GM12891 (cell line): ENCODE measurements at regions not wholly inside any gene's neighbourhood (a gene's known extent, or its start where the extent isn't known, plus 50 kb on each side); places are given as distances from the start of the nearest gene placed in this dataset.

Experiments used
- DNase-seq: peaks from one replicate; pipeline ENCODE4 v3.0.0; 2011; ENCODE audit warnings: low spot score; ENCODE audit not compliant: insufficient read length
- FAIRE-seq: peaks from 2 replicates; lab custom pipeline; 2011; peaks lifted over from hg19 to GRCh38; lab: Jason Lieb, UNC
- PAX5 ChIP-seq: IDR thresholded peaks from 2 replicates; pipeline ENCODE4 v1.6.1; 2011; ENCODE audit warnings: low read length, moderate library complexity, mild to moderate bottlenecking; ENCODE audit not compliant: insufficient read depth, severe bottlenecking
- POLR2A ChIP-seq: IDR thresholded peaks from 2 replicates; pipeline ENCODE4 v1.6.1; 2011; ENCODE audit warnings: low read depth, low read length, control low read depth
- POLR2AphosphoS5 ChIP-seq: IDR thresholded peaks from 2 replicates; pipeline ENCODE4 v1.6.1; 2011; ENCODE audit warnings: low read depth, low read length, control low read depth
- POU2F2 ChIP-seq: IDR thresholded peaks from 2 replicates; pipeline ENCODE4 v1.6.1; 2011; ENCODE audit warnings: low read depth, mild to moderate bottlenecking, control low read depth, low read length, moderate library complexity
- SPI1 ChIP-seq: IDR thresholded peaks from 2 replicates; pipeline ENCODE4 v1.6.1; 2011; ENCODE audit warnings: low read depth, low read length, control low read depth
- TAF1 ChIP-seq: IDR thresholded peaks from 2 replicates; pipeline ENCODE4 v1.6.1; 2011; ENCODE audit warnings: low read depth, low read length, control low read depth

- no peak for DNase-seq
- no peak for TF ChIP-seq POLR2A
- TF ChIP-seq POLR2AphosphoS5, result no peak
- no peak for TF ChIP-seq TAF1
- no peak for TF ChIP-seq PAX5
- no peak for TF ChIP-seq POU2F2
- TF ChIP-seq SPI1, result no peak
- no peak for FAIRE-seq
Measured at GRCh38 chr12:126083926-126084325, 1018.7 kb downstream of the AACS start.

- FAIRE-seq, result no peak
- TF ChIP-seq POLR2AphosphoS5, result no peak
- TF ChIP-seq POU2F2, result no peak
- TF ChIP-seq POLR2A, result no peak
- TF ChIP-seq PAX5, result no peak
- no peak for TF ChIP-seq TAF1
- no peak for TF ChIP-seq SPI1
- DNase-seq, result no peak
Measured at GRCh38 chr12:126084480-126084879, 1019.2 kb downstream of the AACS start.

GRCh38 chr12:126086242-126086641 is 1021.0 kb downstream of the AACS start:
- TF ChIP-seq POU2F2 (no peak), TAF1 (no peak), POLR2AphosphoS5 (no peak), PAX5 (no peak), SPI1 (no peak), POLR2A (no peak)
- FAIRE-seq (no peak), DNase-seq (no peak)

GRCh38 chr12:126087692-126088091 is 1022.5 kb downstream of the AACS start:
- DNase-seq, result no peak
- no peak for TF ChIP-seq SPI1
- no peak for FAIRE-seq

GRCh38 chr12:126093908-126094307 is 1028.7 kb downstream of the AACS start:
- FAIRE-seq, result no peak
- no peak for TF ChIP-seq POU2F2
- TF ChIP-seq POLR2AphosphoS5, result no peak
- no peak for TF ChIP-seq PAX5
- no peak for TF ChIP-seq SPI1
- DNase-seq, result no peak

- TF ChIP-seq POU2F2 (no peak), TAF1 (no peak), POLR2A (no peak), SPI1 (no peak), POLR2AphosphoS5 (no peak), PAX5 (no peak)
- FAIRE-seq (no peak), DNase-seq (no peak)
Measured at GRCh38 chr12:126095748-126096510, 1030.7 kb downstream of the AACS start.

- no peak for TF ChIP-seq SPI1
- TF ChIP-seq POLR2A, result no peak
- no peak for TF ChIP-seq POLR2AphosphoS5
- TF ChIP-seq PAX5, result no peak
- no peak for TF ChIP-seq POU2F2
- TF ChIP-seq TAF1, result no peak
- FAIRE-seq, result no peak
- no peak for DNase-seq
Measured at GRCh38 chr12:126106706-126107105, 1041.5 kb downstream of the AACS start.

GRCh38 chr12:126107659-126108058 is 1042.4 kb downstream of the AACS start:
- no peak for DNase-seq
- no peak for TF ChIP-seq POU2F2
- no peak for TF ChIP-seq SPI1
- no peak for TF ChIP-seq POLR2A
- no peak for TF ChIP-seq POLR2AphosphoS5
- no peak for TF ChIP-seq TAF1
- TF ChIP-seq PAX5, result no peak
- no peak for FAIRE-seq

GRCh38 chr12:126108247-126108646 is 1043.0 kb downstream of the AACS start:
- FAIRE-seq (no peak), DNase-seq (no peak)
- no peak for TF ChIP-seq POLR2A
- no peak for TF ChIP-seq POU2F2
- TF ChIP-seq SPI1, result no peak
- TF ChIP-seq TAF1, result no peak
- TF ChIP-seq PAX5, result no peak

- TF ChIP-seq POLR2AphosphoS5 (no peak), TAF1 (no peak), POU2F2 (no peak), POLR2A (no peak), SPI1 (no peak), PAX5 (no peak)
- FAIRE-seq (no peak), DNase-seq (no peak)
Measured at GRCh38 chr12:126112141-126112540, 1046.9 kb downstream of the AACS start.
